NCI-H2227 treated with DMSO at 0.1 percent for 48 hours (cell line): ENCODE measurements at regions not wholly inside any gene's neighbourhood (a gene's known extent, or its start where the extent isn't known, plus 50 kb on each side); places are given as distances from the start of the nearest gene placed in this dataset.
"Not testable (repeated sequence)": the region's sequence is repeated elsewhere in the genome, so short reads cannot be mapped to it uniquely, and the experiment has no call there.

ENCODE experiments used
- DNase-seq: peaks from one replicate; lab custom pipeline; 2025; lab: John Stamatoyannopoulos, UW

- DNase-seq = peak; percentile 31
These were observed 526.7 kb upstream of the NRP1 start for GRCh38 chr10:33861016-33861704.

- DNase-seq = no peak
These were observed 526.1 kb upstream of the NRP1 start for GRCh38 chr10:33860552-33860951.

GRCh38 chr10:33859319-33860022, 525.0 kb upstream of the NRP1 start:
- no peak for DNase-seq

- no peak for DNase-seq
These were observed 523.9 kb upstream of the NRP1 start for GRCh38 chr10:33858326-33858725.

GRCh38 chr10:33853221-33853620, 518.8 kb upstream of the NRP1 start:
- not testable (repeated sequence) for DNase-seq

- DNase-seq = no peak
These were observed 508.9 kb upstream of the NRP1 start for GRCh38 chr10:33843379-33843778.

GRCh38 chr10:33841678-33842077, 507.2 kb upstream of the NRP1 start:
- DNase-seq = no peak

GRCh38 chr10:33838731-33839130, 504.3 kb upstream of the NRP1 start:
- DNase-seq = no peak

- DNase-seq = no peak
These were observed 503.3 kb upstream of the NRP1 start for GRCh38 chr10:33837736-33838135.

- DNase-seq = no peak
These were observed 501.1 kb upstream of the NRP1 start for GRCh38 chr10:33835556-33835955.

- DNase-seq = no peak
These were observed 499.1 kb upstream of the NRP1 start for GRCh38 chr10:33833566-33833965.

- DNase-seq = no peak
These were observed 497.8 kb upstream of the NRP1 start for GRCh38 chr10:33832124-33832787.

GRCh38 chr10:33831591-33831990, 497.1 kb upstream of the NRP1 start:
- DNase-seq = no peak

GRCh38 chr10:33829899-33830298, 495.4 kb upstream of the NRP1 start:
- DNase-seq = not testable (repeated sequence)

GRCh38 chr10:33828592-33828991, 494.1 kb upstream of the NRP1 start:
- DNase-seq = no peak

GRCh38 chr10:33826186-33826585, 491.7 kb upstream of the NRP1 start:
- DNase-seq = no peak

GRCh38 chr10:33822774-33823173, 488.3 kb upstream of the NRP1 start:
- no peak for DNase-seq

- DNase-seq = no peak
These were observed 486.1 kb upstream of the NRP1 start for GRCh38 chr10:33820531-33820930.

GRCh38 chr10:33819206-33819605, 484.7 kb upstream of the NRP1 start:
- DNase-seq = no peak

- DNase-seq = no peak
These were observed 483.9 kb upstream of the NRP1 start for GRCh38 chr10:33818343-33818742.

GRCh38 chr10:33817605-33818004, 483.1 kb upstream of the NRP1 start:
- DNase-seq = no peak

GRCh38 chr10:33815776-33816175, 481.3 kb upstream of the NRP1 start:
- no peak for DNase-seq

- DNase-seq = no peak
These were observed 479.4 kb upstream of the NRP1 start for GRCh38 chr10:33813871-33814270.
